HCT116 (cell line): ENCODE measurements at regions not wholly inside any gene's neighbourhood (a gene's known extent, or its start where the extent isn't known, plus 50 kb on each side); places are given as distances from the start of the nearest gene placed in this dataset.

ENCODE experiments used
- ATAC-seq: fragments of 200-7000 bp; cut with Tn5 transposase; 2 replicates; pipeline ENCODE4 v1.9.1; 2020; ENCODE audit warnings: mild to moderate bottlenecking, moderate library complexity
- BruUV-seq: library from RNA; stranded (reverse); fragments of 400-500 nt; replicated peaks from 2 replicates; lab custom pipeline; 2021; lab: Mats Ljungman, UMichigan
- CTCF ChIA-PET: fragments of 300-600 bp; sonication (Branson Sonifier 250); formaldehyde crosslinking; loops from one replicate; lab custom pipeline; 2021; ENCODE audit warnings: antibody characterized with exemption; lab: Charles Lee
- POLR2A ChIA-PET: fragments of 300-600, 350-600 bp; sonication (Branson Sonifier 250); formaldehyde crosslinking; loops from one replicate; lab custom pipeline; 2021; ENCODE audit warnings: antibody characterized with exemption; lab: Charles Lee
- RAD21 ChIA-PET, 2 experiments: fragments of 300-600 bp; sonication (Branson Sonifier 250); formaldehyde crosslinking; loops; one replicate each; lab custom pipeline; 2023; ENCODE audit warnings: low total read pairs in 2 of 2; ENCODE audit not compliant: uncharacterized antibody in 2 of 2, unreplicated experiment in 2 of 2, low non-redundant PET in 1 of 2; lab: Charles Lee
- DNase-seq: peaks from one replicate; pipeline ENCODE4 v3.0.0-alpha.2; 2010; ENCODE audit warnings: low read depth, low spot score
- H2AFZ ChIP-seq: fragments of 200-600 bp; shearing (Covaris generic), sonication (generic); 2 replicates; pipeline ENCODE4 v1.6.1; 2017; ENCODE audit warnings: low read depth, mixed run types, mixed read lengths, antibody characterized with exemption, low read length; ENCODE audit not compliant: poor library complexity, severe bottlenecking
- H3K27ac ChIP-seq: 2 replicates; pipeline ENCODE4 v1.5.1; 2012; ENCODE audit warnings: low read depth, low read length
- H3K27me3 ChIP-seq: fragments of 200-600 bp; sonication (generic); 2 replicates; pipeline ENCODE4 v1.6.1; 2016; ENCODE audit warnings: mixed run types, low read length, mixed read lengths; ENCODE audit not compliant: insufficient read depth
- H3K36me3 ChIP-seq, 2 experiments: fragments of 200-500 bp in 1 of 2; fragments of 200-600 bp in 1 of 2; sonication (Bioruptor generic) in 1 of 2; sonication (generic) in 1 of 2; 2 replicates each; pipeline versions ENCODE4 v1.5.1 to v1.6.1; 2014 to 2016; ENCODE audit warnings: low read length in 2 of 2, inconsistent platforms in 1 of 2, mixed read lengths in 1 of 2, mixed run types in 1 of 2; ENCODE audit not compliant: insufficient read depth in 2 of 2, control insufficient read depth in 1 of 2
- H3K4me1 ChIP-seq, 2 experiments: fragments of 200-600 bp in 1 of 2; sonication (generic) in 1 of 2; 2 replicates each; pipeline versions ENCODE4 v1.5.1 to v1.6.1; 2012 to 2017; ENCODE audit warnings: low read length in 2 of 2, inconsistent platforms in 1 of 2, mild to moderate bottlenecking in 1 of 2, mixed read lengths in 1 of 2, mixed run types in 1 of 2, moderate library complexity in 1 of 2; ENCODE audit not compliant: insufficient read depth in 2 of 2, control insufficient read depth in 1 of 2
- H3K4me2 ChIP-seq: fragments of 200-600 bp; sonication (generic); 2 replicates; pipeline ENCODE4 v1.6.1; 2017; ENCODE audit warnings: mixed run types, low read length, mixed read lengths
- H3K4me3 ChIP-seq, 2 experiments: fragments of 200-600 bp in 1 of 2; sonication (generic) in 1 of 2; replicated peaks in 1 of 2; 2 replicates each; pipeline ENCODE4 v1.5.1; 2011 to 2016; ENCODE audit warnings: low read length in 2 of 2, control low read depth in 1 of 2, low read depth in 1 of 2, mild to moderate bottlenecking in 1 of 2, mixed read lengths in 1 of 2, mixed run types in 1 of 2
- H3K79me2 ChIP-seq: fragments of 200-600 bp; sonication (generic); 2 replicates; pipeline ENCODE4 v1.6.1; 2017; ENCODE audit warnings: mild to moderate bottlenecking, mixed run types, low read length, moderate library complexity, mixed read lengths; ENCODE audit not compliant: insufficient read depth
- H3K9ac ChIP-seq: fragments of 200-600 bp; sonication (generic); 2 replicates; pipeline ENCODE4 v1.6.1; 2016; ENCODE audit warnings: low read length, mixed read lengths
- H3K9me2 ChIP-seq: fragments of 200-600 bp; sonication (generic), shearing (Covaris generic); 2 replicates; pipeline ENCODE4 v1.6.1; 2017; ENCODE audit warnings: mixed run types, mild to moderate bottlenecking, moderate library complexity; ENCODE audit not compliant: insufficient read depth
- H3K9me3 ChIP-seq, 2 experiments: fragments of 200-500 bp in 1 of 2; fragments of 200-600 bp in 1 of 2; sonication (Bioruptor generic) in 1 of 2; sonication (generic) in 1 of 2; 2 replicates each; pipeline ENCODE4 v1.6.1; 2014 to 2017; ENCODE audit warnings: low read length in 2 of 2, mixed read lengths in 2 of 2, inconsistent platforms in 1 of 2, low read depth in 1 of 2, mild to moderate bottlenecking in 1 of 2, mixed run types in 1 of 2, moderate library complexity in 1 of 2; ENCODE audit not compliant: control insufficient read depth in 1 of 2, insufficient read depth in 1 of 2
- H4K20me1 ChIP-seq: fragments of 200-600 bp; sonication (generic), shearing (Covaris generic); 2 replicates; pipeline ENCODE4 v1.6.1; 2017; ENCODE audit warnings: mixed run types, mild to moderate bottlenecking, moderate library complexity; ENCODE audit not compliant: insufficient read depth
- JUND ChIP-seq: IDR thresholded peaks from 2 replicates; pipeline ENCODE4 v1.6.1; 2012
- POLR2A ChIP-seq: IDR thresholded peaks from 2 replicates; pipeline ENCODE4 v1.7.0; 2011; ENCODE audit warnings: borderline replicate concordance; ENCODE audit not compliant: insufficient read depth, insufficient read length; ENCODE audit errors: extremely low read depth
- RAD21 ChIP-seq: IDR thresholded peaks from 2 replicates; pipeline ENCODE4 v1.6.1; 2012; ENCODE audit warnings: low read depth, mild to moderate bottlenecking
- ZFX ChIP-seq: fragments of 450-650 bp; IDR thresholded peaks from 2 replicates; pipeline ENCODE4 v1.6.1; 2017
- ZNF274 ChIP-seq: fragments of 200-500 bp; sonication (Bioruptor generic); IDR thresholded peaks from 2 replicates; pipeline ENCODE4 v1.6.1; 2014; ENCODE audit warnings: mild to moderate bottlenecking, low read depth, low read length, inconsistent platforms
- intact Hi-C: fragments of 100-400 bp; cut with micrococcal nuclease; formaldehyde crosslinking; loops from 2 replicates; pipeline ENCODE4 v1.10.0; 2022
- TF ChIP-seq, protein P1 (sequence below): IDR thresholded peaks from 2 replicates; pipeline ENCODE4 v1.6.1; 2012
- TF ChIP-seq, protein P2 (sequence below): IDR thresholded peaks from 2 replicates; pipeline ENCODE4 v1.6.1; 2012; ENCODE audit warnings: low read depth

GRCh38 chr11:33645686-33646085 lies 54.9 kb downstream of the C11orf91 start:
- intact Hi-C loops = no loop called here
- Histone ChIP-seq H3K27me3 (no peaks in the 10 kb centered on the region), H2AFZ (no peak overlapping the region), H3K4me3 (no peak overlapping the region), H3K27ac (no peak overlapping the region), H3K9me2 (no peaks in the 10 kb centered on the region), H3K9ac (no peak overlapping the region), H4K20me1 (no peaks in the 10 kb centered on the region), H3K9me3 (no peaks in the 10 kb centered on the region), H3K36me3 (no peaks in the 10 kb centered on the region), H3K4me2 (no peak overlapping the region), H3K79me2 (no peaks in the 10 kb centered on the region), H3K4me1 (peaks cover 0 to 27% of the 10 kb centered on the region in 2 experiments; a peak in 2 of 4 replicates)
- TF ChIP-seq ZFX (no peak), RAD21 (no peak), ZNF274 (no peak), JUND (no peak), POLR2A (no peak)
- TF ChIP-seq, protein P1, sequence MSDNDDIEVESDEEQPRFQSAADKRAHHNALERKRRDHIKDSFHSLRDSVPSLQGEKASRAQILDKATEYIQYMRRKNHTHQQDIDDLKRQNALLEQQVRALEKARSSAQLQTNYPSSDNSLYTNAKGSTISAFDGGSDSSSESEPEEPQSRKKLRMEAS = no peak
- TF ChIP-seq, protein P2, sequence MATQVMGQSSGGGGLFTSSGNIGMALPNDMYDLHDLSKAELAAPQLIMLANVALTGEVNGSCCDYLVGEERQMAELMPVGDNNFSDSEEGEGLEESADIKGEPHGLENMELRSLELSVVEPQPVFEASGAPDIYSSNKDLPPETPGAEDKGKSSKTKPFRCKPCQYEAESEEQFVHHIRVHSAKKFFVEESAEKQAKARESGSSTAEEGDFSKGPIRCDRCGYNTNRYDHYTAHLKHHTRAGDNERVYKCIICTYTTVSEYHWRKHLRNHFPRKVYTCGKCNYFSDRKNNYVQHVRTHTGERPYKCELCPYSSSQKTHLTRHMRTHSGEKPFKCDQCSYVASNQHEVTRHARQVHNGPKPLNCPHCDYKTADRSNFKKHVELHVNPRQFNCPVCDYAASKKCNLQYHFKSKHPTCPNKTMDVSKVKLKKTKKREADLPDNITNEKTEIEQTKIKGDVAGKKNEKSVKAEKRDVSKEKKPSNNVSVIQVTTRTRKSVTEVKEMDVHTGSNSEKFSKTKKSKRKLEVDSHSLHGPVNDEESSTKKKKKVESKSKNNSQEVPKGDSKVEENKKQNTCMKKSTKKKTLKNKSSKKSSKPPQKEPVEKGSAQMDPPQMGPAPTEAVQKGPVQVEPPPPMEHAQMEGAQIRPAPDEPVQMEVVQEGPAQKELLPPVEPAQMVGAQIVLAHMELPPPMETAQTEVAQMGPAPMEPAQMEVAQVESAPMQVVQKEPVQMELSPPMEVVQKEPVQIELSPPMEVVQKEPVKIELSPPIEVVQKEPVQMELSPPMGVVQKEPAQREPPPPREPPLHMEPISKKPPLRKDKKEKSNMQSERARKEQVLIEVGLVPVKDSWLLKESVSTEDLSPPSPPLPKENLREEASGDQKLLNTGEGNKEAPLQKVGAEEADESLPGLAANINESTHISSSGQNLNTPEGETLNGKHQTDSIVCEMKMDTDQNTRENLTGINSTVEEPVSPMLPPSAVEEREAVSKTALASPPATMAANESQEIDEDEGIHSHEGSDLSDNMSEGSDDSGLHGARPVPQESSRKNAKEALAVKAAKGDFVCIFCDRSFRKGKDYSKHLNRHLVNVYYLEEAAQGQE = no peak
- CTCF ChIA-PET = no interaction called here
- POLR2A ChIA-PET = no interaction called here
- BruUV-seq = no TSS peak
- DNase-seq (no peak), ATAC-seq (no peak)
- RAD21 ChIA-PET = no interaction called here
